Neural progenitor cell (in vitro differentiated cells): ENCODE measurements at regions not wholly inside any gene's neighbourhood (a gene's known extent, or its start where the extent isn't known, plus 50 kb on each side); places are given as distances from the start of the nearest gene placed in this dataset.

ENCODE experiments used
- DNase-seq: peaks from one replicate; pipeline ENCODE4 v3.0.0-alpha.2; 2016; ENCODE audit warnings: low spot score
- H2AFZ ChIP-seq: fragments of 200-600 bp; sonication (generic); replicated peaks from 2 replicates; pipeline ENCODE4 v1.6.1; 2016; ENCODE audit warnings: antibody characterized with exemption
- H3F3A ChIP-seq: fragments of 200-600 bp; sonication (generic); 2 replicates; pipeline ENCODE4 v1.6.1; 2016; ENCODE audit warnings: antibody characterized with exemption, low read depth
- H3K27ac ChIP-seq: fragments of 200-600 bp; sonication (generic); 2 replicates; pipeline ENCODE4 v1.5.1; 2016; ENCODE audit warnings: mild to moderate bottlenecking
- H3K27me3 ChIP-seq: fragments of 200-600 bp; sonication (generic); 2 replicates; pipeline ENCODE4 v1.6.1; 2016; ENCODE audit warnings: mild to moderate bottlenecking, moderate library complexity
- H3K36me3 ChIP-seq: fragments of 200-600 bp; sonication (generic); 2 replicates; pipeline ENCODE4 v1.5.1; 2016
- H3K4me1 ChIP-seq: fragments of 200-600 bp; sonication (generic); 2 replicates; pipeline ENCODE4 v1.6.1; 2016; ENCODE audit warnings: mixed run types
- H3K4me2 ChIP-seq: fragments of 200-600 bp; sonication (generic); 2 replicates; pipeline ENCODE4 v1.6.1; 2016
- H3K4me3 ChIP-seq: fragments of 200-600 bp; sonication (generic); 2 replicates; pipeline ENCODE4 v1.5.1; 2016
- H3K79me2 ChIP-seq: fragments of 200-600 bp; sonication (generic); 2 replicates; pipeline ENCODE4 v1.6.1; 2016; ENCODE audit warnings: low read depth
- H3K9ac ChIP-seq: fragments of 200-600 bp; sonication (generic); 2 replicates; pipeline ENCODE4 v1.6.1; 2016
- H3K9me3 ChIP-seq: fragments of 200-600 bp; sonication (generic); 2 replicates; pipeline ENCODE4 v1.5.1; 2016; ENCODE audit warnings: low read depth
- H4K20me1 ChIP-seq: fragments of 200-600 bp; sonication (generic); 2 replicates; pipeline ENCODE4 v1.6.1; 2016; ENCODE audit warnings: low read depth
- H3K27ac Mint-ChIP-seq: 3 replicates; pipeline ENCODE4 v1.8.0; 2021; ENCODE audit warnings: mixed read lengths
- H3K27me3 Mint-ChIP-seq: 2 replicates; pipeline ENCODE4 v1.8.0; 2022; ENCODE audit warnings: low read depth, mild to moderate bottlenecking, inconsistent platforms, moderate library complexity, mixed read lengths; ENCODE audit not compliant: insufficient read depth
- H3K36me3 Mint-ChIP-seq: 3 replicates; pipeline ENCODE4 v1.8.0; 2021; ENCODE audit warnings: mixed read lengths
- H3K4me1 Mint-ChIP-seq: 3 replicates; pipeline ENCODE4 v1.8.0; 2021; ENCODE audit warnings: mixed read lengths
- H3K4me3 Mint-ChIP-seq: 3 replicates; pipeline ENCODE4 v1.8.0; 2021; ENCODE audit warnings: mild to moderate bottlenecking, moderate library complexity, mixed read lengths
- H3K9me3 Mint-ChIP-seq: 3 replicates; pipeline ENCODE4 v1.8.0; 2020; ENCODE audit warnings: mixed read lengths
- EZH2 ChIP-seq: fragments of 200-600 bp; sonication (generic); IDR thresholded peaks from 2 replicates; pipeline ENCODE4 v1.6.1; 2017; ENCODE audit warnings: antibody characterized with exemption, mild to moderate bottlenecking, moderate library complexity
- EZH2phosphoT487 ChIP-seq: fragments of 200-600 bp; sonication (generic); IDR thresholded peaks from 2 replicates; pipeline ENCODE4 v1.6.1; 2017; ENCODE audit warnings: antibody characterized with exemption
- TF ChIP-seq, protein P1 (sequence below): fragments of 200-600 bp; sonication (generic); IDR thresholded peaks from 2 replicates; pipeline ENCODE4 v1.5.1; 2017; ENCODE audit warnings: antibody characterized with exemption, mild to moderate bottlenecking

DNA sequence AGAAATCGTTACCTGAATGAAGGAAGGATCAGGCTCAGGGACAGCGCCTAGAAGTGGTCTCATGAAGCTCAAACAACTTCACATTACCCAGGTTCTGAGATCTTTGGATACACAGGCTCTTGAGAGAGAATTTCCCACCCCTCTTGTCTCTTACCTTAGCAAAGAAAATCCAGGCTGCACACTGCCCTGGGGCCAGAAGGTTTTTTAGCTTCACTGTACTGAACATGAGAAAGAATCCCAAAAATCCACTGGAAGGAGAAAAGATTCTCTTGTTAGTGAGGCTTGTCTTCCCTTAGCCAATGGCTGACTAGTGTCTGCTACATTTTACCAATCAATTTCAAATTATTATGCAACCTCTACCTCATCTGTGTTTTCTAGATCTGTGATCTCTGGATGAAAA is 101.0 kb upstream of the RIOK3 start:
- no peak for TF ChIP-seq EZH2phosphoT487
- no peak for TF ChIP-seq EZH2
- TF ChIP-seq, protein P1, sequence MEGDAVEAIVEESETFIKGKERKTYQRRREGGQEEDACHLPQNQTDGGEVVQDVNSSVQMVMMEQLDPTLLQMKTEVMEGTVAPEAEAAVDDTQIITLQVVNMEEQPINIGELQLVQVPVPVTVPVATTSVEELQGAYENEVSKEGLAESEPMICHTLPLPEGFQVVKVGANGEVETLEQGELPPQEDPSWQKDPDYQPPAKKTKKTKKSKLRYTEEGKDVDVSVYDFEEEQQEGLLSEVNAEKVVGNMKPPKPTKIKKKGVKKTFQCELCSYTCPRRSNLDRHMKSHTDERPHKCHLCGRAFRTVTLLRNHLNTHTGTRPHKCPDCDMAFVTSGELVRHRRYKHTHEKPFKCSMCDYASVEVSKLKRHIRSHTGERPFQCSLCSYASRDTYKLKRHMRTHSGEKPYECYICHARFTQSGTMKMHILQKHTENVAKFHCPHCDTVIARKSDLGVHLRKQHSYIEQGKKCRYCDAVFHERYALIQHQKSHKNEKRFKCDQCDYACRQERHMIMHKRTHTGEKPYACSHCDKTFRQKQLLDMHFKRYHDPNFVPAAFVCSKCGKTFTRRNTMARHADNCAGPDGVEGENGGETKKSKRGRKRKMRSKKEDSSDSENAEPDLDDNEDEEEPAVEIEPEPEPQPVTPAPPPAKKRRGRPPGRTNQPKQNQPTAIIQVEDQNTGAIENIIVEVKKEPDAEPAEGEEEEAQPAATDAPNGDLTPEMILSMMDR = no peak
- Histone ChIP-seq H3K79me2 (no peaks in the 10 kb centered on the region), H3K4me1 (no peaks in the 10 kb centered on the region), H3K27ac (no peak overlapping the region), H3K9me3 (no peaks in the 10 kb centered on the region), H3K4me3 (no peak overlapping the region), H3K27me3 (no peaks in the 10 kb centered on the region), H2AFZ (no peak overlapping the region), H3K4me2 (no peak overlapping the region), H3F3A (no peaks in the 10 kb centered on the region), H3K36me3 (no peaks in the 10 kb centered on the region), H4K20me1 (no peaks in the 10 kb centered on the region), H3K9ac (no peak overlapping the region)
- Mint-ChIP-seq H3K27ac (no peak overlapping the region), H3K27me3 (peaks cover 3% of the 10 kb centered on the region), H3K4me1 (peaks cover 33% of the 10 kb centered on the region), H3K9me3 (peaks cover 10% of the 10 kb centered on the region), H3K36me3 (peaks cover 20% of the 10 kb centered on the region), H3K4me3 (no peak overlapping the region)
- DNase-seq = no peak

- Histone ChIP-seq H2AFZ (no peak overlapping the region), H3K9ac (no peak overlapping the region), H3K4me2 (no peak overlapping the region), H3K79me2 (no peaks in the 10 kb centered on the region), H3F3A (no peaks in the 10 kb centered on the region), H3K4me3 (no peak overlapping the region), H3K27me3 (no peaks in the 10 kb centered on the region), H3K4me1 (no peaks in the 10 kb centered on the region), H3K27ac (no peak overlapping the region), H3K36me3 (no peaks in the 10 kb centered on the region), H3K9me3 (no peaks in the 10 kb centered on the region), H4K20me1 (no peaks in the 10 kb centered on the region)
- no peak for TF ChIP-seq EZH2phosphoT487
- no peak for TF ChIP-seq EZH2
- TF ChIP-seq, protein P1 = no peak
- peaks cover 17% of the 10 kb centered on the region for H3K36me3 Mint-ChIP-seq
- H3K27ac Mint-ChIP-seq = no peak overlapping the region
- peaks cover 3% of the 10 kb centered on the region for H3K27me3 Mint-ChIP-seq
- DNase-seq = no peak
- H3K4me1 Mint-ChIP-seq = peaks cover 44% of the 10 kb centered on the region
- peaks cover 10% of the 10 kb centered on the region for H3K9me3 Mint-ChIP-seq
- no peak overlapping the region for H3K4me3 Mint-ChIP-seq
Observed at GRCh38 chr18:23353459-23353858, 99.6 kb upstream of the RIOK3 start.

DNA sequence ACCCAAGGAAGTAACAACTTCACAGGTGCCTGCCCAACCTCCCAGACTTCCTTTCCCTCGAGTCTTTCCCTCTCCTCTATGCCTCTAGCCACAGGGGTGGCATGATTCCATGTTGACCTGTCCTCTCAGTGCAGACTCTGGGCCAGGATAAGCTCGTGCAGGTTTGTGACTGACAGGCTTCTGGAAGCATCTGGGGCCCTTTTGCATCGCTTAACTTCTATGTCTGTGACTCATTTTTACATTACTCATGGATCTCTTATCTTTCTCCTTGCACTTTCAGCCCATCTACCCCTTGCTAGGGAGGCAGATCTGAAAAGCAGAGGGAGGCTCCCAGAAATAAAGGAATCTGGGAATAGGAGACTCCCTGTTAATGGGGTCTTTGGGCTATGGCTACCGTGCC is 98.5 kb upstream of the RIOK3 start:
- no peaks in the 10 kb centered on the region for H3K4me1 ChIP-seq
- Mint-ChIP-seq H3K36me3 (peaks cover 11% of the 10 kb centered on the region), H3K27me3 (peaks cover 3% of the 10 kb centered on the region), H3K27ac (no peak overlapping the region), H3K4me3 (no peak overlapping the region), H3K4me1 (peaks cover 47% of the 10 kb centered on the region), H3K9me3 (peaks cover 9% of the 10 kb centered on the region)
- DNase-seq = no peak
- no peak overlapping the region for H2AFZ ChIP-seq
- H3K4me2 ChIP-seq = no peak overlapping the region
- TF ChIP-seq, protein P1 = no peak
- TF ChIP-seq EZH2 = no peak
- TF ChIP-seq EZH2phosphoT487 = no peak
- no peaks in the 10 kb centered on the region for H4K20me1 ChIP-seq
- no peak overlapping the region for H3K9ac ChIP-seq
- no peaks in the 10 kb centered on the region for H3K27me3 ChIP-seq
- H3K36me3 ChIP-seq = no peaks in the 10 kb centered on the region
- no peaks in the 10 kb centered on the region for H3K79me2 ChIP-seq
- H3K4me3 ChIP-seq = no peak overlapping the region
- H3K9me3 ChIP-seq = no peaks in the 10 kb centered on the region
- no peaks in the 10 kb centered on the region for H3F3A ChIP-seq
- no peak overlapping the region for H3K27ac ChIP-seq

GRCh38 chr18:23355206-23355605 is 97.9 kb upstream of the RIOK3 start:
- no peak for TF ChIP-seq EZH2phosphoT487
- TF ChIP-seq, protein P1 = no peak
- TF ChIP-seq EZH2 = no peak
- peaks cover 47% of the 10 kb centered on the region for H3K4me1 Mint-ChIP-seq
- H3K36me3 Mint-ChIP-seq = peaks cover 9% of the 10 kb centered on the region
- no peaks in the 10 kb centered on the region for H3K4me1 ChIP-seq
- peaks cover 4% of the 10 kb centered on the region for H3K9me3 Mint-ChIP-seq
- H4K20me1 ChIP-seq = no peaks in the 10 kb centered on the region
- H3K4me2 ChIP-seq = no peak overlapping the region
- peaks cover 3% of the 10 kb centered on the region for H3K27me3 Mint-ChIP-seq
- H3K36me3 ChIP-seq = no peaks in the 10 kb centered on the region
- no peaks in the 10 kb centered on the region for H3K79me2 ChIP-seq
- H3K9ac ChIP-seq = no peak overlapping the region
- H2AFZ ChIP-seq = no peak overlapping the region
- H3K27ac ChIP-seq = no peak overlapping the region
- no peak overlapping the region for H3K4me3 ChIP-seq
- H3F3A ChIP-seq = no peaks in the 10 kb centered on the region
- H3K27ac Mint-ChIP-seq = no peak overlapping the region
- no peaks in the 10 kb centered on the region for H3K27me3 ChIP-seq
- H3K9me3 ChIP-seq = no peaks in the 10 kb centered on the region
- no peak for DNase-seq
- no peak overlapping the region for H3K4me3 Mint-ChIP-seq
